Liver (tissue), 3 donors: ENCODE measurements at regions not wholly inside any gene's neighbourhood (a gene's known extent, or its start where the extent isn't known, plus 50 kb on each side); places are given as distances from the start of the nearest gene placed in this dataset.

ENCODE experiments used
- ATF3 ChIP-seq: IDR thresholded peaks from 2 replicates; pipeline ENCODE4 v1.6.1; 2016; ENCODE audit warnings: antibody characterized with exemption
- CTCF ChIP-seq: fragments of 150-350 bp; IDR thresholded peaks from 2 replicates; pipeline ENCODE4 v1.5.1; 2017; ENCODE audit warnings: improper control_type of control experiment, low read depth, low read length; ENCODE audit not compliant: missing input control
- EGR1 ChIP-seq, 2 donors: IDR thresholded peaks; 2 replicates each; pipeline ENCODE4 v1.6.1; 2016 to 2018; ENCODE audit warnings: antibody characterized with exemption in 2 of 2, low read depth in 2 of 2
- FOXA1 ChIP-seq: IDR thresholded peaks from 2 replicates; pipeline ENCODE4 v1.6.1; 2016; ENCODE audit warnings: antibody characterized with exemption
- JUND ChIP-seq, 2 donors: IDR thresholded peaks; 2 replicates each; pipeline ENCODE4 v1.6.1; 2016; ENCODE audit warnings: antibody characterized with exemption in 2 of 2
- MAX ChIP-seq: IDR thresholded peaks from 2 replicates; pipeline ENCODE4 v1.6.1; 2016; ENCODE audit warnings: antibody characterized with exemption
- NR2F2 ChIP-seq: IDR thresholded peaks from 2 replicates; pipeline ENCODE4 v1.6.1; 2016; ENCODE audit warnings: antibody characterized with exemption
- RAD21 ChIP-seq, 2 donors: IDR thresholded peaks; 2 replicates each; pipeline ENCODE4 v1.6.1; 2016; ENCODE audit warnings: antibody characterized with exemption in 2 of 2, mild to moderate bottlenecking in 2 of 2
- RXRA ChIP-seq, 2 donors: IDR thresholded peaks; 2 replicates each; pipeline ENCODE4 v1.6.1; 2017 to 2018; ENCODE audit warnings: antibody characterized with exemption in 2 of 2, mild to moderate bottlenecking in 1 of 2
- SP1 ChIP-seq: IDR thresholded peaks from 2 replicates; pipeline ENCODE4 v1.6.1; 2018; ENCODE audit warnings: antibody characterized with exemption, mild to moderate bottlenecking
- TAF1 ChIP-seq: conservative IDR thresholded peaks from 2 replicates; pipeline ENCODE4 v1.6.1; 2016; ENCODE audit warnings: antibody characterized with exemption, mild to moderate bottlenecking
- YY1 ChIP-seq: IDR thresholded peaks from 2 replicates; pipeline ENCODE4 v1.6.1; 2016; ENCODE audit warnings: antibody characterized with exemption, mild to moderate bottlenecking
- ZBTB33 ChIP-seq: IDR thresholded peaks from 2 replicates; pipeline ENCODE4 v1.6.1; 2016; ENCODE audit warnings: antibody characterized with exemption
- TF ChIP-seq, protein P1 (sequence below): IDR thresholded peaks from 2 replicates; pipeline ENCODE4 v1.6.1; 2016; ENCODE audit warnings: antibody characterized with exemption, mild to moderate bottlenecking
- donor health status: healthy.
- donor health status: healthy.

GRCh38 chr2:65658266-65658665, 225.9 kb upstream of the SPRED2 start:
- TF ChIP-seq TAF1 = no peak
- TF ChIP-seq MAX = no peak
- TF ChIP-seq, protein P1, sequence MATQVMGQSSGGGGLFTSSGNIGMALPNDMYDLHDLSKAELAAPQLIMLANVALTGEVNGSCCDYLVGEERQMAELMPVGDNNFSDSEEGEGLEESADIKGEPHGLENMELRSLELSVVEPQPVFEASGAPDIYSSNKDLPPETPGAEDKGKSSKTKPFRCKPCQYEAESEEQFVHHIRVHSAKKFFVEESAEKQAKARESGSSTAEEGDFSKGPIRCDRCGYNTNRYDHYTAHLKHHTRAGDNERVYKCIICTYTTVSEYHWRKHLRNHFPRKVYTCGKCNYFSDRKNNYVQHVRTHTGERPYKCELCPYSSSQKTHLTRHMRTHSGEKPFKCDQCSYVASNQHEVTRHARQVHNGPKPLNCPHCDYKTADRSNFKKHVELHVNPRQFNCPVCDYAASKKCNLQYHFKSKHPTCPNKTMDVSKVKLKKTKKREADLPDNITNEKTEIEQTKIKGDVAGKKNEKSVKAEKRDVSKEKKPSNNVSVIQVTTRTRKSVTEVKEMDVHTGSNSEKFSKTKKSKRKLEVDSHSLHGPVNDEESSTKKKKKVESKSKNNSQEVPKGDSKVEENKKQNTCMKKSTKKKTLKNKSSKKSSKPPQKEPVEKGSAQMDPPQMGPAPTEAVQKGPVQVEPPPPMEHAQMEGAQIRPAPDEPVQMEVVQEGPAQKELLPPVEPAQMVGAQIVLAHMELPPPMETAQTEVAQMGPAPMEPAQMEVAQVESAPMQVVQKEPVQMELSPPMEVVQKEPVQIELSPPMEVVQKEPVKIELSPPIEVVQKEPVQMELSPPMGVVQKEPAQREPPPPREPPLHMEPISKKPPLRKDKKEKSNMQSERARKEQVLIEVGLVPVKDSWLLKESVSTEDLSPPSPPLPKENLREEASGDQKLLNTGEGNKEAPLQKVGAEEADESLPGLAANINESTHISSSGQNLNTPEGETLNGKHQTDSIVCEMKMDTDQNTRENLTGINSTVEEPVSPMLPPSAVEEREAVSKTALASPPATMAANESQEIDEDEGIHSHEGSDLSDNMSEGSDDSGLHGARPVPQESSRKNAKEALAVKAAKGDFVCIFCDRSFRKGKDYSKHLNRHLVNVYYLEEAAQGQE = no peak
- no peak for TF ChIP-seq CTCF
- no peak for TF ChIP-seq YY1
- no peak for TF ChIP-seq RAD21 (IDR thresholded peaks at IDR 0.05)
- TF ChIP-seq SP1 = no peak
- no peak for TF ChIP-seq ZBTB33
- TF ChIP-seq EGR1 (IDR thresholded peaks at IDR 0.05; ENCODE audit: low read depth in 2 of 2) = no peak
- no peak for TF ChIP-seq NR2F2
- no peak for TF ChIP-seq JUND (IDR thresholded peaks at IDR 0.05)
- no peak for TF ChIP-seq RXRA (IDR thresholded peaks at IDR 0.05)
- TF ChIP-seq FOXA1 = no peak
- no peak for TF ChIP-seq ATF3
